Keratinocyte (primary cell): ENCODE measurements at regions not wholly inside any gene's neighbourhood (a gene's known extent, or its start where the extent isn't known, plus 50 kb on each side); places are given as distances from the start of the nearest gene placed in this dataset.

Experiments used
- EZH2 ChIP-seq: IDR thresholded peaks from one replicate; pipeline ENCODE4 v1.6.1; 2012; ENCODE audit warnings: inconsistent platforms, mild to moderate bottlenecking, low read length, moderate library complexity
- TF ChIP-seq, protein P1 (sequence below), 3 experiments: IDR thresholded peaks in 1 of 3; conservative IDR thresholded peaks in 1 of 3; optimal IDR thresholded peaks in 1 of 3; 2 replicates in 2 of 3; 3 replicates in 1 of 3; pipeline versions ENCODE3 to v1.5.1; 2011; ENCODE audit warnings: low read length in 3 of 3, mild to moderate bottlenecking in 3 of 3, moderate library complexity in 2 of 3, control low read depth in 1 of 3, inconsistent platforms in 1 of 3; ENCODE audit not compliant: insufficient read depth in 2 of 3; ENCODE audit errors: extremely low read depth in 1 of 3

DNA sequence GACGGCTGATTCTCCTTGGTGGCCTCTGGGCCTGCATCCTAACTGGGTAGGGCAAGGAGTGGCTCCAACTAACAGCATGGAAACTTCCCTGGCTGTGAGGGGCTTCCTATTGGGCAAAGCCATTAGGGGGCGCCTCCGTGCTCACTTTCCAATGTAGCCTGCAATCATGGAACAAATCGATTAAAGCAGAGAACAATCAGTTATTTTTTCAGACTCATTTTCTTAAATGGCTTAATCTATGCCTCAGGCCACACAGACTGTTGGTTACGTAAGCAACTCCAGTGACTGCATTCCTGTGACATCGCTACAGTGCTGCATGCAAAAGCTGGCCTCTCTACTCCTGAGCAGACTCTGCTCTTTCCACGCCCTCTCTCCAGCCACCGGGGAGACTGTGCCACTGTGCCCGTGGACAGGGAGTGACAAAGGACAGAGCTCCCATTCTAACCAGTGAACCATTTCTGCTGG, 278.9 kb downstream of the KLF13 start:
- TF ChIP-seq, protein P1, sequence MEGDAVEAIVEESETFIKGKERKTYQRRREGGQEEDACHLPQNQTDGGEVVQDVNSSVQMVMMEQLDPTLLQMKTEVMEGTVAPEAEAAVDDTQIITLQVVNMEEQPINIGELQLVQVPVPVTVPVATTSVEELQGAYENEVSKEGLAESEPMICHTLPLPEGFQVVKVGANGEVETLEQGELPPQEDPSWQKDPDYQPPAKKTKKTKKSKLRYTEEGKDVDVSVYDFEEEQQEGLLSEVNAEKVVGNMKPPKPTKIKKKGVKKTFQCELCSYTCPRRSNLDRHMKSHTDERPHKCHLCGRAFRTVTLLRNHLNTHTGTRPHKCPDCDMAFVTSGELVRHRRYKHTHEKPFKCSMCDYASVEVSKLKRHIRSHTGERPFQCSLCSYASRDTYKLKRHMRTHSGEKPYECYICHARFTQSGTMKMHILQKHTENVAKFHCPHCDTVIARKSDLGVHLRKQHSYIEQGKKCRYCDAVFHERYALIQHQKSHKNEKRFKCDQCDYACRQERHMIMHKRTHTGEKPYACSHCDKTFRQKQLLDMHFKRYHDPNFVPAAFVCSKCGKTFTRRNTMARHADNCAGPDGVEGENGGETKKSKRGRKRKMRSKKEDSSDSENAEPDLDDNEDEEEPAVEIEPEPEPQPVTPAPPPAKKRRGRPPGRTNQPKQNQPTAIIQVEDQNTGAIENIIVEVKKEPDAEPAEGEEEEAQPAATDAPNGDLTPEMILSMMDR (optimal IDR thresholded peaks at IDR 0.05 in 1 of 3, IDR thresholded peaks at IDR 0.05 in 1 of 3, conservative IDR thresholded peaks at IDR 0.05 in 1 of 3; ENCODE audit: extremely low read depth in 1 of 3, insufficient read depth in 2 of 3, low read length in 3 of 3) = peak in 1 of 3 experiments; percentile 39
- no peak for TF ChIP-seq EZH2
